OCI-LY7 (cell line): ENCODE measurements at regions not wholly inside any gene's neighbourhood (a gene's known extent, or its start where the extent isn't known, plus 50 kb on each side); places are given as distances from the start of the nearest gene placed in this dataset.

Experiments used
- BruUV-seq: library from RNA; stranded (reverse); fragments of 400-500 nt; replicated peaks from 2 replicates; lab custom pipeline; 2021; lab: Mats Ljungman, UMichigan
- CTCF ChIA-PET: fragments of 300-600 bp; sonication (Branson Sonifier 250); formaldehyde crosslinking; loops from one replicate; lab custom pipeline; 2022; ENCODE audit warnings: antibody characterized with exemption; ENCODE audit not compliant: unreplicated experiment; lab: Charles Lee
- POLR2A ChIA-PET: fragments of 300-600 bp; sonication (Branson Sonifier 250); formaldehyde crosslinking; loops from one replicate; lab custom pipeline; 2022; ENCODE audit warnings: antibody characterized with exemption; lab: Charles Lee
- DNase-seq: peaks from one replicate; pipeline ENCODE4 v3.0.0-alpha.2; 2015; ENCODE audit warnings: low spot score
- H2AFZ ChIP-seq: fragments of 200-600 bp; sonication (generic), shearing (Covaris generic); 2 replicates; pipeline ENCODE4 v1.6.1; 2014; ENCODE audit warnings: mild to moderate bottlenecking, antibody characterized with exemption, low read length, moderate library complexity
- H3K27ac ChIP-seq: fragments of 200-600 bp; sonication (generic); 2 replicates; pipeline ENCODE4 v1.5.1; 2014; ENCODE audit warnings: mixed run types, low read depth, mild to moderate bottlenecking, moderate library complexity, low read length, inconsistent platforms; ENCODE audit not compliant: poor library complexity, severe bottlenecking
- H3K36me3 ChIP-seq: fragments of 200-600 bp; sonication (generic); 2 replicates; pipeline ENCODE4 v1.6.1; 2014; ENCODE audit warnings: mild to moderate bottlenecking, antibody characterized with exemption, low read length, moderate library complexity, mixed read lengths; ENCODE audit not compliant: insufficient read depth
- H3K4me1 ChIP-seq: fragments of 200-600 bp; sonication (generic); 2 replicates; pipeline ENCODE4 v1.5.1; 2014; ENCODE audit warnings: mild to moderate bottlenecking, low read length; ENCODE audit not compliant: insufficient read depth, poor library complexity, severe bottlenecking
- H3K4me2 ChIP-seq: fragments of 200-600 bp; sonication (generic); 2 replicates; pipeline ENCODE4 v1.6.1; 2014; ENCODE audit warnings: mild to moderate bottlenecking, low read length
- H3K4me3 ChIP-seq: fragments of 200-600 bp; sonication (generic); 2 replicates; pipeline ENCODE4 v1.5.1; 2014; ENCODE audit warnings: mild to moderate bottlenecking, low read depth, low read length; ENCODE audit not compliant: poor library complexity, severe bottlenecking
- H3K79me2 ChIP-seq: fragments of 200-600 bp; sonication (generic); 2 replicates; pipeline ENCODE4 v1.6.1; 2016; ENCODE audit warnings: low read depth, mild to moderate bottlenecking, low read length, moderate library complexity, mixed read lengths; ENCODE audit not compliant: insufficient read depth
- H3K9me2 ChIP-seq: fragments of 200-600 bp; sonication (generic); 2 replicates; pipeline ENCODE4 v1.6.1; 2016; ENCODE audit warnings: mild to moderate bottlenecking, low read length, mixed read lengths; ENCODE audit not compliant: insufficient read depth
- H3K9me3 ChIP-seq: fragments of 200-600 bp; sonication (generic); 2 replicates; pipeline ENCODE4 v1.6.1; 2014; ENCODE audit warnings: mild to moderate bottlenecking, mixed run types, low read length, mixed read lengths
- H4K20me1 ChIP-seq: fragments of 200-600 bp; sonication (generic); 2 replicates; pipeline ENCODE4 v1.6.1; 2014; ENCODE audit warnings: mild to moderate bottlenecking, antibody characterized with exemption, low read length, moderate library complexity, mixed read lengths; ENCODE audit not compliant: insufficient read depth
- EZH2phosphoT487 ChIP-seq: fragments of 200-600 bp; sonication (generic); IDR thresholded peaks from 2 replicates; pipeline ENCODE4 v1.6.1; 2018; ENCODE audit warnings: low read depth, borderline replicate concordance, mild to moderate bottlenecking, mixed run types, antibody characterized with exemption, low read length, moderate library complexity, mixed read lengths
- intact Hi-C: fragments of 100-400 bp; cut with micrococcal nuclease; formaldehyde crosslinking; loops from one replicate; pipeline ENCODE4 v1.10.0; 2022; ENCODE audit not compliant: unreplicated experiment
- TF ChIP-seq, protein P1 (sequence below): fragments of 200-600 bp; sonication (generic); conservative IDR thresholded peaks from 2 replicates; pipeline ENCODE4 v1.5.1; 2014; ENCODE audit warnings: mild to moderate bottlenecking, antibody characterized with exemption, low read length, moderate library complexity, mixed read lengths

DNA sequence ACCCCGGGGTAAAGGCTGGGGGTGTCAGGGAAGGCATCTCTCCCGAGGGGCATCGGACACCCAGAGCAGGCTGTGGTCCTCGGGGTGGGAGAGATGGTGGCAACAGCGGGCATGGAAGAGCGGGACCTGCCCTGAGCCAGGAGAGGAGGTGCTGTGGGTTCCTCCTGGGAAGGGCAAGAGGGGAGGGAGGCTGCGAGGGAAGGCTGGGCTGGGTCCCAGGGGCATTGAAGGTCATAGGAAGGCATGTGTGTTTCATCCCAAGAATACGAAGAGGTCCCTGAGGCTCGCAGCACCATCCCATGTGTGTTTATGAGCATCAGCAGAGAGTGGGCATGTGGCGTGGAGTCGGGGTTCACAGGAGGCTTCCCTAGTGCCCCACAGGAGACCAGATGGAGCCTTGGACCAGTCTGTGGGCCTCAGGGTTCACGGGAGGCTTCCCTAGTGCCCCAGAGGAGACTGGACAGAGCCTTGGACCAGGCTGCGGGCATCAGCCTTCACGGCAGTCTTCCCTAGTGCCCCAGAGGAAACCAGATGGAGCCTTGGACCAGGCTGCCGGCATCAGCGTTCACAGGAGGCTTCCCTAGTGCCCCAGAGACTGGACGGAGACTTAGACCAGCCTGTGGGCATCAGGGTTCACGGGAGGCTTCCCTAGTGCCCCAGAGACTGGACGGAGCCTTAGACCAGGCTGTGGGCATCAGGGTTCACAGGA, 420.6 kb downstream of the BRD1 start:
- H3K36me3 ChIP-seq, result no peaks in the 10 kb centered on the region
- no peak for TF ChIP-seq EZH2phosphoT487
- TF ChIP-seq, protein P1, sequence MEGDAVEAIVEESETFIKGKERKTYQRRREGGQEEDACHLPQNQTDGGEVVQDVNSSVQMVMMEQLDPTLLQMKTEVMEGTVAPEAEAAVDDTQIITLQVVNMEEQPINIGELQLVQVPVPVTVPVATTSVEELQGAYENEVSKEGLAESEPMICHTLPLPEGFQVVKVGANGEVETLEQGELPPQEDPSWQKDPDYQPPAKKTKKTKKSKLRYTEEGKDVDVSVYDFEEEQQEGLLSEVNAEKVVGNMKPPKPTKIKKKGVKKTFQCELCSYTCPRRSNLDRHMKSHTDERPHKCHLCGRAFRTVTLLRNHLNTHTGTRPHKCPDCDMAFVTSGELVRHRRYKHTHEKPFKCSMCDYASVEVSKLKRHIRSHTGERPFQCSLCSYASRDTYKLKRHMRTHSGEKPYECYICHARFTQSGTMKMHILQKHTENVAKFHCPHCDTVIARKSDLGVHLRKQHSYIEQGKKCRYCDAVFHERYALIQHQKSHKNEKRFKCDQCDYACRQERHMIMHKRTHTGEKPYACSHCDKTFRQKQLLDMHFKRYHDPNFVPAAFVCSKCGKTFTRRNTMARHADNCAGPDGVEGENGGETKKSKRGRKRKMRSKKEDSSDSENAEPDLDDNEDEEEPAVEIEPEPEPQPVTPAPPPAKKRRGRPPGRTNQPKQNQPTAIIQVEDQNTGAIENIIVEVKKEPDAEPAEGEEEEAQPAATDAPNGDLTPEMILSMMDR, result no peak
- CTCF ChIA-PET, result no interaction called here
- H3K4me1 ChIP-seq, result peaks cover 5% of the 10 kb centered on the region
- H3K27ac ChIP-seq, result no peak overlapping the region
- no peaks in the 10 kb centered on the region for H3K9me3 ChIP-seq
- H3K79me2 ChIP-seq, result no peaks in the 10 kb centered on the region
- no peaks in the 10 kb centered on the region for H4K20me1 ChIP-seq
- no peak overlapping the region for H3K4me2 ChIP-seq
- H2AFZ ChIP-seq, result no peak overlapping the region
- DNase-seq, result no peak
- H3K4me3 ChIP-seq, result no peak overlapping the region
- H3K9me2 ChIP-seq, result no peaks in the 10 kb centered on the region
- BruUV-seq, result no TSS peak
- POLR2A ChIA-PET, result no interaction called here
- intact Hi-C loops, result no loop called here

DNA sequence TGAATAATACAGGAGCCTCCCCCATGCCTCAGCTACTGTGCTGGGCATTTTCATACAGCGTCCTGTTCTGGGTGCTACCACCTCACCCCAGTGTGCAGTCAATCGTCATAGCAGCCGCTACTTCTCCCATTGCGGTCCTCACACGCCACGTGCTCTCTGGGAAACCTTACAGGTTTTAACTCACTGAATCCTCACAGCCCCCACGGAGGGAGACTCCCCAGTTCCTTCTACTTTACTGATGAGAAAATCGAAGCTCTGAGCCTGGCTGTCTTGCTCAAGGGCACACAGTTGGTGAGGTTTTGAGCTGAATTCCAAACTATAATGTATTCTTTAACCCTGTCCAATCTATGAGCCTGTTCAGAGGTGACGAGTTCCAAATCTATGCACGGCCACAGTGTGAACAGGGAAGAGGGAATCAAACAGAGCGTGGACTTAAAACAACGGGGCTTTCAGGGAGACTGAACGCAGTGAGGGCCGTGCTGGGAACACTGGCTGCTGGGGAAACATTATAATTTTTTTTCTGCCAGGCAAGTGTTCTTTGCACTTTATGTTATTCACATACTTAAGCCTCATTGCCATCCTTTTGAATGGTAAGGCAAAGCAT, 421.5 kb downstream of the BRD1 start:
- Histone ChIP-seq H2AFZ (no peak overlapping the region), H4K20me1 (no peaks in the 10 kb centered on the region), H3K36me3 (no peaks in the 10 kb centered on the region), H3K4me1 (peaks cover 5% of the 10 kb centered on the region), H3K4me3 (no peak overlapping the region), H3K9me3 (no peaks in the 10 kb centered on the region), H3K79me2 (no peaks in the 10 kb centered on the region), H3K4me2 (no peak overlapping the region), H3K9me2 (no peaks in the 10 kb centered on the region), H3K27ac (no peak overlapping the region)
- no TSS peak for BruUV-seq
- intact Hi-C loops, result no loop called here
- POLR2A ChIA-PET, result no interaction called here
- TF ChIP-seq, protein P1, result no peak
- no peak for TF ChIP-seq EZH2phosphoT487
- CTCF ChIA-PET, result no interaction called here
- no peak for DNase-seq

DNA sequence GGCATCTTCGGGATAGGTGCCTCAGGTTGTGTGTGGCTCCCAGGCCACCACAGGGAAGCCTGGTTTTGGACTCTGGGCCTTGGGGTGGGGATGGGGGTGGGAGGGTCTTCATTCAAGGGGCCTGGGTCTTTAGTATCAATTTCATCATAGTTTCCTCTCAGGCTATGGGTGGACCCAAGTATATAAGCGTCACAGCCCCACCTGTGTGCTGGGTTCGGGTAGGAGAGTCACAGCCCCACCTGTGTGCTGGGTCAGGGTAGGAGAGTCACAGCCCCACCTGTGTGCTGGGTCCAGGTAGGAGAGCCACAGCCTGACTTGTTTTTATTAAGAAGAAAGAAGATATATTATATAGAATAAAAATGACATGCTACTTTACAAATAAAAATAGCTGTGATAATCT, 422.1 kb downstream of the BRD1 start:
- ChIA-PET CTCF (interaction anchor here (0.6 kb wide), 2 partner anchors 96 to 1182 kb away, joined by 4 to 6 read pairs; no protein-coding TSS in a partner anchor), POLR2A (no interaction called here)
- H4K20me1 ChIP-seq, result no peaks in the 10 kb centered on the region
- H3K4me3 ChIP-seq, result no peak overlapping the region
- no peak overlapping the region for H3K4me2 ChIP-seq
- H2AFZ ChIP-seq, result no peak overlapping the region
- H3K9me2 ChIP-seq, result no peaks in the 10 kb centered on the region
- DNase-seq, result no peak
- TF ChIP-seq, protein P1, result no peak
- no peak for TF ChIP-seq EZH2phosphoT487
- BruUV-seq, result no TSS peak
- no peaks in the 10 kb centered on the region for H3K36me3 ChIP-seq
- intact Hi-C loops, result no loop called here
- no peaks in the 10 kb centered on the region for H3K79me2 ChIP-seq
- no peaks in the 10 kb centered on the region for H3K9me3 ChIP-seq
- peaks cover 5% of the 10 kb centered on the region for H3K4me1 ChIP-seq
- no peak overlapping the region for H3K27ac ChIP-seq
